ENCODE measurements at regions not wholly inside any gene's neighbourhood (a gene's known extent, or its start where the extent isn't known, plus 50 kb on each side); places are given as distances from the start of the nearest gene placed in this dataset.

GRCh38 chr12:39112064-39112463 lies 206.7 kb upstream of the CPNE8 start:
- Histone ChIP-seq H3K4me1 (ENCODE audit: control insufficient read depth, extremely low read depth, insufficient read depth, low read length) (no peaks in the 10 kb centered on the region), H3K4me2 (ENCODE audit: control insufficient read depth, extremely low read depth, insufficient read depth, low read depth, low read length) (no peak overlapping the region), H4K20me1 (ENCODE audit: control insufficient read depth, extremely low read depth, insufficient read depth, low read length) (no peaks in the 10 kb centered on the region), H2AFZ (ENCODE audit: control insufficient read depth, low read length) (no peak overlapping the region), H3K9me1 (ENCODE audit: control insufficient read depth, extremely low read depth, insufficient read depth, low read length) (no peaks in the 10 kb centered on the region), H3K27ac (ENCODE audit: control insufficient read depth, insufficient read depth, low read length) (no peak overlapping the region), H3K9ac (ENCODE audit: control insufficient read depth, extremely low read depth, insufficient read depth, low read length) (no peak overlapping the region), H3K27me3 (ENCODE audit: control insufficient read depth, extremely low read depth, insufficient read depth, low read length) (no peaks in the 10 kb centered on the region), H3K79me2 (ENCODE audit: control insufficient read depth, insufficient read depth, low read length) (no peaks in the 10 kb centered on the region), H3K9me3 (ENCODE audit: control insufficient read depth, low read depth, low read length) (no peaks in the 10 kb centered on the region), H3K4me3 (ENCODE audit: control insufficient read depth in 2 of 3, extremely low read depth in 1 of 3, insufficient read depth in 2 of 3, low read depth in 1 of 3, low read length in 3 of 3) (no peak overlapping the region), H3K36me3 (ENCODE audit: control insufficient read depth in 2 of 2, extremely low read depth in 1 of 2, insufficient read depth in 2 of 2, low read length in 2 of 2) (no peaks in the 10 kb centered on the region)
- no peak for TF ChIP-seq EZH2 (IDR thresholded peaks at IDR 0.05; ENCODE audit: low read length)
- TF ChIP-seq, protein P1, sequence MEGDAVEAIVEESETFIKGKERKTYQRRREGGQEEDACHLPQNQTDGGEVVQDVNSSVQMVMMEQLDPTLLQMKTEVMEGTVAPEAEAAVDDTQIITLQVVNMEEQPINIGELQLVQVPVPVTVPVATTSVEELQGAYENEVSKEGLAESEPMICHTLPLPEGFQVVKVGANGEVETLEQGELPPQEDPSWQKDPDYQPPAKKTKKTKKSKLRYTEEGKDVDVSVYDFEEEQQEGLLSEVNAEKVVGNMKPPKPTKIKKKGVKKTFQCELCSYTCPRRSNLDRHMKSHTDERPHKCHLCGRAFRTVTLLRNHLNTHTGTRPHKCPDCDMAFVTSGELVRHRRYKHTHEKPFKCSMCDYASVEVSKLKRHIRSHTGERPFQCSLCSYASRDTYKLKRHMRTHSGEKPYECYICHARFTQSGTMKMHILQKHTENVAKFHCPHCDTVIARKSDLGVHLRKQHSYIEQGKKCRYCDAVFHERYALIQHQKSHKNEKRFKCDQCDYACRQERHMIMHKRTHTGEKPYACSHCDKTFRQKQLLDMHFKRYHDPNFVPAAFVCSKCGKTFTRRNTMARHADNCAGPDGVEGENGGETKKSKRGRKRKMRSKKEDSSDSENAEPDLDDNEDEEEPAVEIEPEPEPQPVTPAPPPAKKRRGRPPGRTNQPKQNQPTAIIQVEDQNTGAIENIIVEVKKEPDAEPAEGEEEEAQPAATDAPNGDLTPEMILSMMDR (optimal IDR thresholded peaks at IDR 0.05 in 1 of 3, IDR thresholded peaks at IDR 0.05 in 1 of 3, conservative IDR thresholded peaks at IDR 0.05 in 1 of 3; ENCODE audit: extremely low read depth in 1 of 3, insufficient read depth in 2 of 3, low read length in 3 of 3): no peak
- DNase-seq (ENCODE audit: low read depth, low spot score) (no peak), FAIRE-seq (no peak)
- dilution Hi-C loops (cut with MboI; ENCODE audit: extremely low pct_ligation_motif_present, low sequenced_read_pairs): no loop called here

- H3K27me3 ChIP-seq (ENCODE audit: control insufficient read depth, extremely low read depth, insufficient read depth, low read length): no peaks in the 10 kb centered on the region
- FAIRE-seq (no peak), DNase-seq (ENCODE audit: low read depth, low spot score) (no peak)
- H3K9me1 ChIP-seq (ENCODE audit: control insufficient read depth, extremely low read depth, insufficient read depth, low read length): no peaks in the 10 kb centered on the region
- peaks cover 7% of the 10 kb centered on the region for H3K4me1 ChIP-seq (ENCODE audit: control insufficient read depth, extremely low read depth, insufficient read depth, low read length)
- no peak overlapping the region for H2AFZ ChIP-seq (ENCODE audit: control insufficient read depth, low read length)
- no peak overlapping the region for H3K9ac ChIP-seq (ENCODE audit: control insufficient read depth, extremely low read depth, insufficient read depth, low read length)
- no peaks in the 10 kb centered on the region for H3K36me3 ChIP-seq (ENCODE audit: control insufficient read depth in 2 of 2, extremely low read depth in 1 of 2, insufficient read depth in 2 of 2, low read length in 2 of 2)
- dilution Hi-C loops (cut with MboI; ENCODE audit: extremely low pct_ligation_motif_present, low sequenced_read_pairs): no loop called here
- no peaks in the 10 kb centered on the region for H3K9me3 ChIP-seq (ENCODE audit: control insufficient read depth, low read depth, low read length)
- H3K4me3 ChIP-seq (ENCODE audit: control insufficient read depth in 2 of 3, extremely low read depth in 1 of 3, insufficient read depth in 2 of 3, low read depth in 1 of 3, low read length in 3 of 3): no peak overlapping the region
- no peaks in the 10 kb centered on the region for H4K20me1 ChIP-seq (ENCODE audit: control insufficient read depth, extremely low read depth, insufficient read depth, low read length)
- no peak overlapping the region for H3K27ac ChIP-seq (ENCODE audit: control insufficient read depth, insufficient read depth, low read length)
- H3K4me2 ChIP-seq (ENCODE audit: control insufficient read depth, extremely low read depth, insufficient read depth, low read depth, low read length): no peak overlapping the region
- TF ChIP-seq, protein P1 (optimal IDR thresholded peaks at IDR 0.05 in 1 of 3, IDR thresholded peaks at IDR 0.05 in 1 of 3, conservative IDR thresholded peaks at IDR 0.05 in 1 of 3; ENCODE audit: extremely low read depth in 1 of 3, insufficient read depth in 2 of 3, low read length in 3 of 3): no peak
- no peak for TF ChIP-seq EZH2 (IDR thresholded peaks at IDR 0.05; ENCODE audit: low read length)
- no peaks in the 10 kb centered on the region for H3K79me2 ChIP-seq (ENCODE audit: control insufficient read depth, insufficient read depth, low read length)
Measured at GRCh38 chr12:39105111-39105510, 199.7 kb upstream of the CPNE8 start.

Data from keratinocyte (primary cell).